ENCODE measurements at regions not wholly inside any gene's neighbourhood (a gene's known extent, or its start where the extent isn't known, plus 50 kb on each side); places are given as distances from the start of the nearest gene placed in this dataset.

DNA sequence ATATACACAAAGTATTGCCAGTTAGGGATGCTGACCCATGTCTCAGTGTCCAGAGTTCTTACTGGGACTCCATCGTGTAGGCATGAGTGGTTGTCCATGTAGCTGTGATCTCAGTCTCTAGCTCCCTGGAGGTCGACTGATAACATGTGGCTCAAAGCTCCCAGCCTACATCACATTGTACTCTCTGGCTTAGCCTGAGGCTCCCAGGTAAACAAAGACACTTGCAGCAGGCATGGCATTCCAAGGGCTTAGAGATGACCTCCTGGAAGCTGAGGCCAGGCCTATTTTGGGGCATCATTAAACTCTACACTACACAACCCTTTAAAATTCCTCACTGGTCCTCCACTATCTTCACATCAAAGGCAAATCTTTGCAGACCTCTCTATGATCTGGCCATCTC lies 100.8 kb upstream of the DOCK1 start:
- Histone ChIP-seq H2BK15ac (ENCODE audit: low read length) (no peak overlapping the region), H2BK5ac (ENCODE audit: low read depth, low read length) (no peak overlapping the region), H3K56ac (replicated peaks; ENCODE audit: insufficient read length, low read depth, low read length) (no peak overlapping the region), H2BK20ac (ENCODE audit: low read length) (no peak overlapping the region), H3K36me3 (ENCODE audit: control insufficient read depth in 2 of 4, insufficient read depth in 4 of 4, low read length in 3 of 4) (no peaks in the 10 kb centered on the region), H4K5ac (ENCODE audit: insufficient read length, low read depth, low read length) (no peak overlapping the region), H2AFZ (ENCODE audit: low read length) (no peak overlapping the region), H3K4me1 (replicated peaks in 1 of 4; ENCODE audit: control insufficient read depth in 3 of 4, insufficient read depth in 4 of 4, low read length in 3 of 4) (no peaks in the 10 kb centered on the region), H2BK12ac (ENCODE audit: low read depth, low read length) (no peak overlapping the region), H3K4ac (replicated peaks; ENCODE audit: insufficient read length, low read depth, low read length) (no peak overlapping the region), H3K18ac (ENCODE audit: extremely low read depth, low read length) (no peak overlapping the region), H2AK5ac (ENCODE audit: low read depth, low read length) (no peak overlapping the region), H3K4me3 (ENCODE audit: extremely low read depth in 1 of 4, insufficient read depth in 2 of 4, low read depth in 3 of 4, low read length in 4 of 4) (no peak overlapping the region), H4K91ac (replicated peaks; ENCODE audit: insufficient read length, low read length) (no peak overlapping the region), H3K27ac (ENCODE audit: low read depth, low read length) (no peak overlapping the region), H3K23me2 (ENCODE audit: low read depth, low read length) (no peaks in the 10 kb centered on the region), H4K20me1 (replicated peaks in 1 of 2; ENCODE audit: control insufficient read depth in 1 of 2, insufficient read depth in 2 of 2, low read length in 2 of 2) (no peaks in the 10 kb centered on the region), H3K27me3 (replicated peaks in 1 of 4; ENCODE audit: control insufficient read depth in 3 of 4, extremely low read depth in 1 of 4, insufficient read depth in 3 of 4, low read length in 3 of 4) (no peaks in the 10 kb centered on the region), H2BK120ac (replicated peaks; ENCODE audit: low read depth, low read length) (no peak overlapping the region), H3K79me1 (ENCODE audit: low read depth, low read length) (no peaks in the 10 kb centered on the region), H3K9me3 (ENCODE audit: insufficient read depth in 2 of 2, low read depth in 1 of 2, low read length in 1 of 2) (no peaks in the 10 kb centered on the region), H3K79me2 (ENCODE audit: control insufficient read depth in 1 of 2, insufficient read depth in 2 of 2, low read length in 2 of 2) (no peaks in the 10 kb centered on the region), H3K4me2 (ENCODE audit: insufficient read depth in 1 of 2, low read depth in 2 of 2, low read length in 2 of 2) (no peak overlapping the region), H3K23ac (ENCODE audit: insufficient read length) (no peak overlapping the region), H3K9ac (replicated peaks in 1 of 4; ENCODE audit: extremely low read depth in 1 of 4, low read depth in 3 of 4, low read length in 3 of 4) (no peak overlapping the region), H4K8ac (ENCODE audit: extremely low read depth, insufficient read depth, low read length) (no peak overlapping the region), H3K14ac (ENCODE audit: insufficient read length) (no peak overlapping the region)
- no peak for DNase-seq (ENCODE audit: low read depth in 1 of 2, low spot score in 2 of 2)
- 93% methylated on average over 2 of the region's 2 CpGs; no CpG with 5 or more reads in 1 of the 2 experiments for WGBS, 2 experiments (ENCODE audit: extremely low coverage in 1 of 2, insufficient coverage in 1 of 2, insufficient read length in 1 of 2, insufficient replicate concordance in 2 of 2, low coverage in 1 of 2, low lambda C conversion rate in 2 of 2, missing lambda C conversion rate in 1 of 2)
- FAIRE-seq: no peak
- ChIA-PET CTCF (ENCODE audit: partially characterized antibody) (interaction anchor here (0.8 to 1.0 kb wide), 2 partner anchors 40 to 106 kb away, joined by 3 read pairs; no protein-coding TSS in a partner anchor), POLR2A (ENCODE audit: partially characterized antibody) (no interaction called here)
- TF ChIP-seq RBBP5 (IDR thresholded peaks at IDR 0.05; ENCODE audit: borderline replicate concordance, low read depth, low read length): no peak
- no peak for TF ChIP-seq CHD2 (IDR thresholded peaks at IDR 0.05; ENCODE audit: low read length)
- no peak for TF ChIP-seq CBX8 (IDR thresholded peaks at IDR 0.05; ENCODE audit: borderline replicate concordance, low read depth, low read length)

Measured in H1 (cell line).